ENCODE measurements at regions not wholly inside any gene's neighbourhood (a gene's known extent, or its start where the extent isn't known, plus 50 kb on each side); places are given as distances from the start of the nearest gene placed in this dataset.

DNA sequence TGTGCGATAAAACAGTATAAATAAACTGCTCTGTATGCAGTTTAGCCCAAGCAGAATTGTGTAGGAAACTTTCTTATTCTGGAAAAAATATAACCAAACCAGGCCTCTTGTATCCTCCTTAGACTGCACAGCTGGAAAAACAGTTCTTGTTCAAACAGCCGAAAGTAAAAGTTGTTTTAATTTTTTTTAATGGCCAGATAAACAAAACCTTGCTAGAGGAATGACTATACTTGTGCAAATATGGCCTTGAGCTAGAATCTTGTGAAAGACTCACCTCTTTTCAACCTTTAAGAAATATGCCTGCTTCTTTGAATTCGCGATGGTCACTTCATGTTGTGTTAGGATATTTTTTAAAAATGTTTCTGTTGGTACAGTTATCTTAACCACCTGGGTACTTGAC is 114.5 kb upstream of the MAF start:
- no peak for TF ChIP-seq POLR2A (IDR thresholded peaks at IDR 0.05)
- TF ChIP-seq, protein P1, sequence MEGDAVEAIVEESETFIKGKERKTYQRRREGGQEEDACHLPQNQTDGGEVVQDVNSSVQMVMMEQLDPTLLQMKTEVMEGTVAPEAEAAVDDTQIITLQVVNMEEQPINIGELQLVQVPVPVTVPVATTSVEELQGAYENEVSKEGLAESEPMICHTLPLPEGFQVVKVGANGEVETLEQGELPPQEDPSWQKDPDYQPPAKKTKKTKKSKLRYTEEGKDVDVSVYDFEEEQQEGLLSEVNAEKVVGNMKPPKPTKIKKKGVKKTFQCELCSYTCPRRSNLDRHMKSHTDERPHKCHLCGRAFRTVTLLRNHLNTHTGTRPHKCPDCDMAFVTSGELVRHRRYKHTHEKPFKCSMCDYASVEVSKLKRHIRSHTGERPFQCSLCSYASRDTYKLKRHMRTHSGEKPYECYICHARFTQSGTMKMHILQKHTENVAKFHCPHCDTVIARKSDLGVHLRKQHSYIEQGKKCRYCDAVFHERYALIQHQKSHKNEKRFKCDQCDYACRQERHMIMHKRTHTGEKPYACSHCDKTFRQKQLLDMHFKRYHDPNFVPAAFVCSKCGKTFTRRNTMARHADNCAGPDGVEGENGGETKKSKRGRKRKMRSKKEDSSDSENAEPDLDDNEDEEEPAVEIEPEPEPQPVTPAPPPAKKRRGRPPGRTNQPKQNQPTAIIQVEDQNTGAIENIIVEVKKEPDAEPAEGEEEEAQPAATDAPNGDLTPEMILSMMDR (IDR thresholded peaks at IDR 0.05), result no peak
